ENCODE measurements at regions not wholly inside any gene's neighbourhood (a gene's known extent, or its start where the extent isn't known, plus 50 kb on each side); places are given as distances from the start of the nearest gene placed in this dataset.
"Not testable (repeated sequence)": the region's sequence is repeated elsewhere in the genome, so short reads cannot be mapped to it uniquely, and the experiment has no call there.

DNA sequence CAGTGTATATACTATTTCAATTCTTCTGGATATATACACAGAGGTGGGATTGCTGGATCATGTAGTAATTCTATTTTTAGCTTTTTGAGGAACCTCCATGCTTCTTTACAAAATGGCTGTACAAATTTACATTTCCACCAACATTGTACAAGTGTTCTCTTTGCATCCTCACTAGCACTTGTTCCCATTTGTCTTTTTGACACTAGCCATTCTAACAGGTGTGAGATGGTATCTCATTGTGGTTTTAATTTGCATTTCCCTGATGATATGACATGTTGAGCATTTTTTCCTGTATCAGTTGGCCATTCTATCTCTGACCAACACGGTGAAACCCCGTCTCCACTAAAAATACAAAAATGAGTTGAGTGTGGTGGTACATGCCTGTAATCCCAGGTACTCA, 68.1 kb upstream of the PMEPA1 start:
- no peak for DNase-seq

DNA sequence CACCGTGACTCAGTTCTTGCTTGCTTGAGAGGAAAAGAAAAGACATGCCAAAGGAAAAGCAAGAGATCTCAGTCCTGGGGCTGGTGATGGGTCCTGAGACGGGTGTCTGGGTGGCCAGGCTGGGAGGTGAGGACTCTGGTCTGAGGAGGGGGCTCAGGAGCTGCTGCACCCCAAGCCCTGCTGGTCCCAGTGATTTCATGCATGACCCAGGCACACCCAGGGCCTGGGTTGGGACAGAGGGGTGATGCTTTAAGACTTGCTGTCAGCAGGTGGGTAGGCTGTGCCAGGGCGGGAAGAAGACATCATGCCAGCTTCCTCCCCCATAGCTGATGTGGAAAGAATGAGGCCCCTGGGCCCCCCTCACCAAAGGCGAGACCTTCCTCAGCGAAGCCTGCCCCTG, 65.1 kb upstream of the PMEPA1 start:
- no peak for DNase-seq

DNA sequence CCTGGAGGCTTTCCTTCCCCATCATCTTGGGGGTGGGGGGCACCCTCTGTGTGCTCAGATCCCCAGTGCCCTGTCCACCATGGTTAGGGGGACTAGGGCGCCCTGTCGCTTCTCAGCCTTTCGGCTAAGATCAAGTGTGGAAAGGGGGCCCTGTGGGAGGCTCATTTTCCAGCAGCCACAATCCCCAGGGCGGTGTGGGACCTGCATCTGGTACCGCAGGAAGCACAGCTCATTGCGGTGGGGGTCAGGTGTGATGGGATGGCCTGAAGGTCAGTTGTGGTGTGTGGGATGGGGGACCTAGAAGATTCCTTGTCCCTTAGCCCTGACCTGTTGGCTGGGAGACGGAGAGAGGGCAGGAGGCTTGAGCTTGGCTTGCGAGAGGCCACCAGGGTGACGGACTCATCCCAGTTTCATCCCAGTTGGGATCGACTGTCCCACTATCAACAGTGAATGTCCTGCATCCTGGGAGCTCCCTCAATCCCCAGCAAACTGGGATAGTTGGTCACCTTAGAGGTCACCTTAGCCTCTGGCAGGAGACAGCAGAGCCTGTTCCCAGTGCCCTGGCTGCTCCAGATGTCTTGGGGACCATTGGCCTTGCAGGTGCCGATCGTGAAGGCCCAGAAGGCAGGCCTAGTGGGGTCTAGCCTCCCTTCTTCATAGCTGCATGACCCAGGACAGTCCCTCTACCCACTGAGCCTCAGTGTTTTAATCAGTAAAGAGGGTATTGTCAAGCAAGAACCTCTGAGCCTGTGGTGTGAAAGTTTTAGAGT, 64.5 kb upstream of the PMEPA1 start:
- no peak for DNase-seq

DNA sequence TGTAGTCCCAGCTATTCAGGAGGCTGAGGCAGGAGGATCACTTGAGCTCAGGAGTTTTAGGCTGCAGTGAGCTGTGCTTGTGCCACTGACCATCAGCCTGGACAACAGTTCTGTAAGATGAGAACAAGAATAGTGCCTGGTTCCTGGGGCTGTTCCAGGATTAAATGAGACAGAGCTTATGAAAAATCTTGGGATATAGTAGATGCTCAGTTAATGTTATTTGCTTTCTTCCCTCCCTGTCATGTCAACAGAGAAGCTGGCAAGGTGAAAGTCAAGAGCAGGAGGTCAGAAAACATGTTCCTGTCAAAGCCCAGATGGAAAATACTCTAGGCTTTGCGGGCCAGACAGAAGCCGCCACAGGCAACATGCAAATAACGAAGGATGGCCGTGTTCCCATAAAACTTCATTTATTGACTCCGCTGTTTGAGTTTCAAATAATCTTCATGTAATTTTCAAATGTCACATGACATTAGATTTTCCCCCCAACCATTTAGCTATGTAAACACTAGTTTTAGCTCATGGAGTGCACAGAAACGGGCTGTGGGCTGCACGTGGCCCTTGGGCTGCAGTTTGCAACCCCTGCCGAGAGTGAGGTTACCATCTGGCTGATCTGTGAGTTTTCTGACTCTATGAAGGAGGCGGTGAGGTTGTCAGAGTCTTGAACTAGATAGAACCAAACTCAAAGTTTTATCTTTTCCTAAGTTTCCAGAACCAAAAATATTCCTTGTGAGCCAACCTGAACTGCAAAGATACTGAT, 63.4 kb upstream of the PMEPA1 start:
- DNase-seq = no peak

DNA sequence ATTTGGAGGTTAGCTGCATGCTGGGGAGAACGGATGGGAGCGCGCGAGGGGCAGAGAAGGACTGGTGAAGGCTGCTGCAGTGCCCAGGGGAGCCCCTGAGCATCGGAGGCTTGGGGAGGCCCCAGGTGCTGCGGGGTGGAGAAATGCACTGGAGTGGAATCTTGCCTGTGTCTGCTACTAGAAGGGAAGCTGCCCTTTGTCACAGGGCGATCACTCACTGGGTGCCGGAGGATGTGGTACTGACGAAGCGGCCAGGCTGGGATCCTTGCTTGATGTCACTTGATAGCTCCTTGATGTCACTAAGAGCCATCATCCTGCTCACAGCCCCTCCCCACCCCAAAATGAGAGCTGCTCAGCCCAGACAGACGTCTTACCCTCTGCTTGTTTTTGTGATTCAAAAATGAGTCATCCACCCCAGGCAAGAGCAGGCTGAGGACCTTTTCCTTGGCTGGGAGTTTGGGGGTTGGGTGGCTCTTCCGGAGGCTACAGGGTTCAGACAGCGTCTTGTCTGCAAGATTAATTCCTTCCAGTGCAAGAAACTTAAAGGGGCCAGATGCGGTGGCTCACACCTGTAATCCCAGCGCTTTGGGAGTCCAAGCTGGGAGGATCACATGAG, 62.6 kb upstream of the PMEPA1 start:
- peak; percentile 44 for DNase-seq

DNA sequence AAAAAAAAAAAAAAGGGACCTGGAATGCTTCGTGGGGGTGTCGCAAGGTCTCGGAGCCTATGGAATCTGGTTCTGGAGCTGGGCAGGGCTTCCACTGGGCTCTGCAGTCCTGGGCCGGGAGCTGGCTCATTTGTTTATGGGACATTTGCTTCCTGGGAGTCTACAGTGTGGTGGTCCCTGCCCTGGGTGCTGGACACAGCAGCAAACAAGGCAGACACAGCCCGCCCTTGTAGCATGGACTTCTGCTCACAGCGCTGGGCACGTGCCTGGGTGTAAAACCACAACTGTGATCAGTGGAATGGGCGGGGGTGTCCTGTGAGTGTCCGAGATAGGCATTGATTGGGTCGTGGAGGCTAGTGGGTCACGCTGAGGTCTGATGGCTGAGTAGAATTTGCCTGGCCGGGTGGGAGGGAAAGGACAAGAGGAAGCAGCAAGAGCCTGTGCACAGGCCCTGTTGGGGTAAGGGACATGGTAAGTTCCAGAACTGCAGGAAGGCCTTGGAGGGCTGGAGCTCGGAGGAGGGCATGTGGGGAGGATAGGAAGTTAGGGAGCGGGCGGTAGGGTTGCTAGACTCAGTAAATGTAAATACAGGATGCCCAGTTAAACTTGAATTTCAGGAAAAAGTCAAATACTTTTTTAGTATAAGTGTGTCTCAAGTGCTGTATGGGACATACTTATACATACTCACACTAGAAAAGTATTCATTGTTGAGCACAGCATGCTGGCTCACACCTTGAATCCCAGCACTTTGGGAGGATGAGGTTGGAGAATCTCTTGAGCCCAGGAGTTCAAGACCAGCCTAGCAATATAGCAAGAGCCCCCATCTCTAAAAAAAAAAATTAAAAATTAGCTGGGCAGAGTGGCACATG, 61.3 kb upstream of the PMEPA1 start:
- DNase-seq = no peak

DNA sequence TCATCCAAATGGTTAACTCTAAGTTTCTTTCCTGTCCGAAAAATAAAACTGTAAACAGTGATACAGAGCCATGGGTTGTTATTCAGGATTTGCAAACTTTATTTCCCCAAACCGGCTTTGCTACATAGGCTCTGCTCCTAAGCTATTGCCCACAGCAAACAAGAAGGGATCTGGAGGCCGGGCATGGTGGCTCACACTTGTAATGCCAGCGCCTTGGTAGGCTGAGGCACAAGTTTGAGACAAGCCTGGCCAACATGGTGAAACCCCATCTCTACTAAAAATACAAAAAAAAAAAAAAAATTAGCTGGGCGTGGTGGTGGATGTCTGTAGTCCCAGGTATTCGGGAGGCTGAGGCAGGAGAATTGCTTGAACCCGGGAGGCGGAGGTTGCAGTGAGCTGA, 60.6 kb upstream of the PMEPA1 start:
- DNase-seq = not testable (repeated sequence)

DNA sequence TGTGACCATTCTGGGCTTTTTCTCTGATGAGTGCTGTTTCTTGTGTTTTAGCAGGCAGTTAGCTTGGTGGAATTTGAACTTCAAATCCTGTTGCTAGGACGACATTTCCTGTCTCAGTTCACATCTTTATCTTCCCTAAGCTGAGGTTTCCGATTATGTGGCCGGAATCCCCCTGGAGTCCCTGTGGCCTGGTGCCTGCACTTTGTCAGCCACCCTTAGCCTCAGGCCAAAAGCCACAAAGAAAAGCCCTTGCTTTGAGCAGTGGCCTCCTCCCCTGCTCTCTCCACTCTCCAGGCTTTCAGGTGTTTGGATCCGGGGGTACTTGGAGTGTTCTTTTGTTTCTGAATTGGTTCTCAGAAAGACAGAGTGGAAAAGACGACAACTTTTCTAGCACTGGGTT, 59.9 kb upstream of the PMEPA1 start:
- no peak for DNase-seq

DNA sequence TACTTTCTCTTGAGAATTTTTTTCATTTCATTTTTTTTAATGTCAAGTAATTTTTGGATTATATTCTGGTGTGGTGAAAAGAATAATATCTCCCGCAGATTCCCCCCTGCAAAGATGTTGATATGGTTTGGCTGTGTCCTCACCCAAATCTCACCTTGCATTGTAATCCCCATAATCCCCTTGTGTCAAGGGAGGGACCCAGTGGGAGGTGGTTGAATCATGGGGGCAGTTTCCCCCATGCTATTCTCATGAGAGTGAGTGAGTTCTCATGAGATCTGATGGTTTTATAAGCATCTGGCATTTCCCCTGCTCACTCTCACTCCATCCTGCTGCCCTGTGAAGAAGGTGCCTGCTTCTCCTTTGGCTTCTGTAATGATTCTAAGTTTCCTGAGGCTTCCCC, 58.7 kb upstream of the PMEPA1 start:
- DNase-seq = no peak

DNA sequence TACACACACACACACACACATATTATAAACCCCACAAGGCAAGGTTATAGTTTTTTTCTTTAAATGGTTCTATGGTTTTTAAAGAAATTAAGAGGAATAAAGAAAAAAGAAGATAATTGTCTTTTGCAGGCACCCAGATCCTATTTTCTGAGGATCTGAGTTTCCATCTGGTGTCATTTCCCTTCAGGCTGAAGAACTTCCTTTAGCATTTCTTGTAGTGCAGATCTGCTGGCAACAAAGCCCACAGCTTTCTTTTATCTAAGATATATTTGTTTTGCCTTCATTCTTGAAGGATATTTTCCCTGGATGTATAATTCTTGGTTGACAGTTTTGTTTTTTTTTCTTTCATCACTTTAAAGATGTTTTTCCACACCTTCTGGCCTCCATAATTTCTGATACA, 57.6 kb upstream of the PMEPA1 start:
- no peak for DNase-seq

DNA sequence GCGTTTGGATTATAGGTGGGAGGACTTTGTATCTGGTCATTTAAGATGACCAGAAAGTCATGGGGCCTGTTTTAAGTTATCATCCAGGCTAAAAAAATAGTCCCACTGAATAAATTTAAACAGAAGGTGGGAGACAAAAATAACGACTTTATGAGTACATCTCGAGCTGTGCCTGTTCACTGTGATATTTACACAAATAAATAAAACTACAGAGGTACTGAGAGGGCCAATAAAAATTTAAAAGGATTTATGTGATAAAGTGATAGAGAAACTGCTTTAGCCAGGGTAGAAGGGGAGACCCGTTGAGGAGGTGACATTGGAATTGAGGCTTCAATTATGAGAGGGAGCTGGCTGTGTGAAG, 53.4 kb upstream of the PMEPA1 start:
- no peak for DNase-seq

DNA sequence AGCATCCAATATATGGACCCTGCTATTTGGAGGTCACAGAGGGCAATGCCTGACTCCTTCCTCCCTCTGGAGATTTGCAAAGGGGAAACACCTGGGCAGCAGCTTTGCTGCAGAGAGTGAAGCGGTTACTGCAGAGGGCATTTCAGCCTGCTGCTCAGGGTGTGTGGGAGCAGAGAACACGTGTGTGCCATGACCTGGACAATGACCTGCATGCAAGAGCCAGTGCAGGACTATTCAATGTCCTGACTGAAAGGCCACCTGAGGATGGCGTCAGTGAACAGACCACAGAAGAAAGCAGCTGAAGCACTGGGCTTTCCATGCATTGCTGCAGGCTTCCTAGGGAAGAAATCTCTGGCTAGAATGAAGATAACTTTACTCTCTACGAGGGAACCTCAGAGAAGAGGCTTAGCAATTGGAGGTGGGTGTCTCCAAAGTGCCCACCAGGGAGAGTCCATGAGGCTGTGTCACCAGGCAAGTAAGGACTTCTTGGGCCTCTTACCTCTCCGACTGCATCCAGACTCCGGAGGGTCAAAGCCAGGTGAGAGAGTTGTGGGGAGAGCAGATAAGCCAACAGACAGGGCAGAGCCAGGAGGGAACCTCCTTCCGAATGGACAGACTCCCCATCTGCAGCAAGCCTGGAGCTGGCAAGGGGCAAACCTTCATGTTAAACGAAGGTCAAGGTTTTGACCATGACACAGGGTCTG, 52.9 kb upstream of the PMEPA1 start:
- DNase-seq = no peak

DNA sequence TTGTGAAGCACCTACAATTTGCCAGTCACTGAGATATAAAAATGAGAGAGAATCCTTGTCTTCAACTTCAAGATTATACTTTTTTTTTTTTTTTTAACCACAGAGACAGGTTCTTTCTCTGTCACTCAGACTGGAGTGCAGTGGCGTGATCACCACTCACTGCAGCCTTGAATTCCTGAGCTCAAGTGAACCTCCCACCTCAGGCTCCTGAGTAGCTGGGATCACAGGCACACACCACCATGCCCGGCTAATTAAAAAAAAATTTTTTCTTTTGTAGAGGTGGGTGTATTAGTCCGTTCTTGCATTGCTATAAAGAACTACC, 51.6 kb upstream of the PMEPA1 start:
- DNase-seq = no peak

DNA sequence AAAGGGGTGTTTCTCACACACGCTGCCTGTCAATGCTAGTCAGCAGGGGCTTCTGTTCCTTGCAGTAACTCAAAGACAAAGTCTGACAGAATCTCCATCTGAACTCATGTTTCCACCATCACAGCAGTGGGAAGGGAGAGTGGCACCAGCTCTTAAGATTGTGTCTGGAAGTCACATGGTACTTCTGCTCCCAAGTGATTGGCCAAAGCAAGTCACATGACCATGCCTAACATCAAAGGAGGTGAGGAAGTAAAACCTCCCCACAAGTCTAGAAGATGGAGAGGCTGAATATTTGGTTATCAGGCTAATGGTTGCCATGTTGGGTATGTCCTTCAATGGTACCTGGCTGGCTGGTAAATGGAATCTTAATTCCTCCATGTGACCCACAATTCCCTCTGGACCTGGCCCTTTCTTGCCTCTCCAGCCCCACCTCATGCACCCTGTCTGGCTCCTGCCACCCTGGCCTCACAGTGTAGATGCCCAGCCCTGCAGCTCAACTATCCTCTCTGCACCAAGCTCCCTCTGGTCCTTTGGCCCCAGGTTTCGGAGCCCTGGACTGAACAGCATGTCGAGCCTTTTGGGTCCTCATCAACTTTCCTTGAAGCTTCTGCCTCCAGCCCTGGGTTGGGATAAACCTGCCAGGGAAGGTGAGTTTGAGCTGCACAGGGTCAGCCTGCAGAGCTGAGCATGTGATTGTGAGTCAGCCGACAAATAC, 51.0 kb upstream of the PMEPA1 start:
- DNase-seq = no peak

DNA sequence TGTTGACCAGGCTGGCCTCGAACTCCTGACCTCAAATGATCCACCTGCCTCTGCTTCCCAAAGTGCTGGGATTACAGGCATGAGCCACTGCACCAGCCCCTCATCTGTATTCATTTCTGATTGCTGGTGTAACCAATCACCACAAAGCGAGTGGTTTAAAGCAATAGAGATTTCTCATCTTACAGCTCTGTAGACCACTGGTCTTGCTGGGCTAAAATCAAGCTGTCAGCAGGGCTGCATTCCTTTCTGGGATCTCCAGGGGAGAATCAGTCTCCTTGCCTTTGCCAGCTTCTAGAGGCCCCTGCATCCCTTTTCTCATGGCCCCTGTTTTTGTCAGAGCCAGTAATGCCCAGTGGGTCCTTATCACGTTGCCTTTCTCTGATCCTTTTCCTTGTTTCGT, 49.9 kb upstream of the PMEPA1 start:
- DNase-seq = no peak

All from amniotic stem cell (primary cell).